GM12878 (cell line): ENCODE measurements at regions not wholly inside any gene's neighbourhood (a gene's known extent, or its start where the extent isn't known, plus 50 kb on each side); places are given as distances from the start of the nearest gene placed in this dataset.

Experiments
- ATF3 ChIP-seq: IDR thresholded peaks from 2 replicates; pipeline ENCODE4 v1.6.1; 2011; ENCODE audit warnings: low read depth, mild to moderate bottlenecking, low read length, moderate library complexity, borderline replicate concordance; ENCODE audit errors: extremely low read depth
- ATF7 ChIP-seq: fragments of 450-650 bp; IDR thresholded peaks from 2 replicates; pipeline ENCODE4 v1.6.1; 2016; ENCODE audit warnings: low read depth, mild to moderate bottlenecking
- CEBPB ChIP-seq, 2 experiments: fragments of 150-350 bp in 1 of 2; IDR thresholded peaks; 2 replicates each; pipeline ENCODE4 v1.6.1; 2012 to 2014; ENCODE audit warnings: low read depth in 2 of 2, low read length in 2 of 2, borderline replicate concordance in 1 of 2, inconsistent platforms in 1 of 2
- CREB1 ChIP-seq: IDR thresholded peaks from 2 replicates; pipeline ENCODE4 v1.6.1; 2012; ENCODE audit warnings: low read depth, mild to moderate bottlenecking, inconsistent platforms
- GABPA ChIP-seq: IDR thresholded peaks from 2 replicates; pipeline ENCODE4 v1.6.1; 2014; ENCODE audit warnings: antibody characterized with exemption, low read depth, mild to moderate bottlenecking, inconsistent platforms
- NFIC ChIP-seq: IDR thresholded peaks from 2 replicates; pipeline ENCODE4 v1.6.1; 2012; ENCODE audit warnings: low read depth, mild to moderate bottlenecking, inconsistent platforms, low read length, moderate library complexity
- POLR2A ChIP-seq: IDR thresholded peaks from 2 replicates; pipeline ENCODE4 v1.6.1; 2011; ENCODE audit warnings: low read depth, mild to moderate bottlenecking, low read length
- TBL1XR1 ChIP-seq: IDR thresholded peaks from 2 replicates; pipeline ENCODE4 v1.6.1; 2012; ENCODE audit warnings: low read depth, low read length, improper control_type of control experiment
- TF ChIP-seq, protein P1 (sequence below): fragments of 450-650 bp; formaldehyde crosslinking; IDR thresholded peaks from 2 replicates; pipeline ENCODE4 v1.4.0; 2020; ENCODE audit warnings: mild to moderate bottlenecking, moderate library complexity
- TF ChIP-seq, protein P2 (sequence below), 3 experiments: IDR thresholded peaks in 2 of 3; conservative IDR thresholded peaks in 1 of 3; 2 replicates each; pipeline ENCODE4 v1.5.1; 2011; ENCODE audit warnings: low read depth in 3 of 3, low read length in 3 of 3, mild to moderate bottlenecking in 3 of 3, control low read depth in 2 of 3, moderate library complexity in 2 of 3, inconsistent platforms in 1 of 3, mixed read lengths in 1 of 3; ENCODE audit not compliant: control insufficient read depth in 2 of 3, insufficient read depth in 1 of 3; ENCODE audit errors: extremely low read depth in 1 of 3

GRCh38 chr3:117149584-117149983 is 440.0 kb downstream of the TUSC7 start:
- no peak for TF ChIP-seq CEBPB (IDR thresholded peaks at IDR 0.05; ENCODE audit: borderline replicate concordance in 1 of 2, low read depth in 2 of 2, low read length in 2 of 2)
- TF ChIP-seq, protein P1, sequence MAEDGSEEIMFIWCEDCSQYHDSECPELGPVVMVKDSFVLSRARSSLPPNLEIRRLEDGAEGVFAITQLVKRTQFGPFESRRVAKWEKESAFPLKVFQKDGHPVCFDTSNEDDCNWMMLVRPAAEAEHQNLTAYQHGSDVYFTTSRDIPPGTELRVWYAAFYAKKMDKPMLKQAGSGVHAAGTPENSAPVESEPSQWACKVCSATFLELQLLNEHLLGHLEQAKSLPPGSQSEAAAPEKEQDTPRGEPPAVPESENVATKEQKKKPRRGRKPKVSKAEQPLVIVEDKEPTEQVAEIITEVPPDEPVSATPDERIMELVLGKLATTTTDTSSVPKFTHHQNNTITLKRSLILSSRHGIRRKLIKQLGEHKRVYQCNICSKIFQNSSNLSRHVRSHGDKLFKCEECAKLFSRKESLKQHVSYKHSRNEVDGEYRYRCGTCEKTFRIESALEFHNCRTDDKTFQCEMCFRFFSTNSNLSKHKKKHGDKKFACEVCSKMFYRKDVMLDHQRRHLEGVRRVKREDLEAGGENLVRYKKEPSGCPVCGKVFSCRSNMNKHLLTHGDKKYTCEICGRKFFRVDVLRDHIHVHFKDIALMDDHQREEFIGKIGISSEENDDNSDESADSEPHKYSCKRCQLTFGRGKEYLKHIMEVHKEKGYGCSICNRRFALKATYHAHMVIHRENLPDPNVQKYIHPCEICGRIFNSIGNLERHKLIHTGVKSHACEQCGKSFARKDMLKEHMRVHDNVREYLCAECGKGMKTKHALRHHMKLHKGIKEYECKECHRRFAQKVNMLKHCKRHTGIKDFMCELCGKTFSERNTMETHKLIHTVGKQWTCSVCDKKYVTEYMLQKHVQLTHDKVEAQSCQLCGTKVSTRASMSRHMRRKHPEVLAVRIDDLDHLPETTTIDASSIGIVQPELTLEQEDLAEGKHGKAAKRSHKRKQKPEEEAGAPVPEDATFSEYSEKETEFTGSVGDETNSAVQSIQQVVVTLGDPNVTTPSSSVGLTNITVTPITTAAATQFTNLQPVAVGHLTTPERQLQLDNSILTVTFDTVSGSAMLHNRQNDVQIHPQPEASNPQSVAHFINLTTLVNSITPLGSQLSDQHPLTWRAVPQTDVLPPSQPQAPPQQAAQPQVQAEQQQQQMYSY (CRISPR knock-in tag) = no peak
- TF ChIP-seq GABPA = no peak
- no peak for TF ChIP-seq POLR2A
- TF ChIP-seq, protein P2, sequence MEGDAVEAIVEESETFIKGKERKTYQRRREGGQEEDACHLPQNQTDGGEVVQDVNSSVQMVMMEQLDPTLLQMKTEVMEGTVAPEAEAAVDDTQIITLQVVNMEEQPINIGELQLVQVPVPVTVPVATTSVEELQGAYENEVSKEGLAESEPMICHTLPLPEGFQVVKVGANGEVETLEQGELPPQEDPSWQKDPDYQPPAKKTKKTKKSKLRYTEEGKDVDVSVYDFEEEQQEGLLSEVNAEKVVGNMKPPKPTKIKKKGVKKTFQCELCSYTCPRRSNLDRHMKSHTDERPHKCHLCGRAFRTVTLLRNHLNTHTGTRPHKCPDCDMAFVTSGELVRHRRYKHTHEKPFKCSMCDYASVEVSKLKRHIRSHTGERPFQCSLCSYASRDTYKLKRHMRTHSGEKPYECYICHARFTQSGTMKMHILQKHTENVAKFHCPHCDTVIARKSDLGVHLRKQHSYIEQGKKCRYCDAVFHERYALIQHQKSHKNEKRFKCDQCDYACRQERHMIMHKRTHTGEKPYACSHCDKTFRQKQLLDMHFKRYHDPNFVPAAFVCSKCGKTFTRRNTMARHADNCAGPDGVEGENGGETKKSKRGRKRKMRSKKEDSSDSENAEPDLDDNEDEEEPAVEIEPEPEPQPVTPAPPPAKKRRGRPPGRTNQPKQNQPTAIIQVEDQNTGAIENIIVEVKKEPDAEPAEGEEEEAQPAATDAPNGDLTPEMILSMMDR (IDR thresholded peaks at IDR 0.05 in 2 of 3, conservative IDR thresholded peaks at IDR 0.05 in 1 of 3; ENCODE audit: control insufficient read depth in 2 of 3, extremely low read depth in 1 of 3, insufficient read depth in 1 of 3, low read depth in 3 of 3, low read length in 3 of 3) = no peak
- no peak for TF ChIP-seq CREB1
- TF ChIP-seq NFIC = no peak
- TF ChIP-seq TBL1XR1 = no peak
- TF ChIP-seq ATF7 = no peak
- TF ChIP-seq ATF3 = no peak
